GM18951 (cell line): ENCODE measurements at regions not wholly inside any gene's neighbourhood (a gene's known extent, or its start where the extent isn't known, plus 50 kb on each side); places are given as distances from the start of the nearest gene placed in this dataset.
"Not testable (repeated sequence)": the region's sequence is repeated elsewhere in the genome, so short reads cannot be mapped to it uniquely, and the experiment has no call there.

Experiments used
- POLR2A ChIP-seq: IDR thresholded peaks from 4 replicates; pipeline ENCODE4 v1.6.1; 2011; ENCODE audit warnings: mild to moderate bottlenecking; ENCODE audit not compliant: insufficient read length, insufficient read depth; ENCODE audit errors: extremely low read depth
- in situ Hi-C: fragments of 300-500 bp; cut with MboI; formaldehyde crosslinking; loops from one replicate; pipeline ENCODE4 v1.12.0; 2022; ENCODE audit warnings: low sequenced_read_pairs, mixed read lengths, inconsistent platforms; ENCODE audit not compliant: unreplicated experiment

DNA sequence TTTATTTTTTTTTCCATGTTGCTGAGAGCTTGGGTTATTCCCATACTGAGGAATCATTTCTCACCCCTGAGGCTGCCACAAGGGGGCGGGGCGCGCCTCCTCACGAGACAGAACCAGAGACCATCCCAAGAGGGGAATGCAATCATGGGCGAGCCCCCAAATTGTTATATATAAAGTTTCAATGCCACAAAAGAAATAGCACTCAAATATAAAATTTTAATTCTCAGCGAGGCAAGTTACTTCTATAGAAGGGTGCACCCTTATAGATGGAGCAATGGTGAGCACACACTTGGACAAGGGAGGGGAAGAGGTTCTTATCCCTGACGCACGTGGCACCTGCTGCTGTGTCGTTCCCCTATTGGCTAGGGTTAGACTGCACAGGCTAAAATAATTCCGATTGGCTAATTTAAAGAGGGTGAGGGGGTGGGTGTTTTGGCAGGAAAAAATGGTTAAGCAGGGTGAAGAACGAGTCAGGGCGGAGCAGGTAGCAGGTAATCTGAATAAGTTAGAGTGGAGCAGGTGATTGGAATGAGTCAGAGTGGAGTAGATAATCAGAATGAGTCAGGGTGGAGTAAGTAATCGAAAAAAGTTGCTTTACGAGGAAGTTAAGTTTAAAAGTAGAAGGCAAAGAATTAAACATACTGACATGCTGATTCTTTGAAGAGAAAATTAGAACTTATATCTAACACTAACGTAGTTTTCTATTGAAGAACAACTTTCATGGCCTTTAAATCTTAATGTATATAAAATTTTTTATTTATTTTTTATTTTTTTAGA lies 177.5 kb downstream of the MTCL1 start:
- in situ Hi-C loops = no loop called here
- TF ChIP-seq POLR2A = no peak

DNA sequence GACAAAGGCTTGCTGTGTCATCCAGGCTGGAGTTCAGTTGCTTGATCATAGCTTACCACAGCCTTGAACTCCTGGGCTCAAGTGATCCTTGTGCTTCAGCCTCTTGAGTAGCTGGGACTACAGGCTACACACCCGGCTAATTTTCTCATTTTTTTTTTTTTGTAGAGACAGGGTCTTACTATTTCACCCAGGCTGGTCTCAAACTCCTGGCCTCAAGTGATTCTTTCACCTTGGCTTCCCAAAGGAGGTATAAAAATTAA lies 178.0 kb downstream of the MTCL1 start:
- in situ Hi-C loops = no loop called here
- no peak for TF ChIP-seq POLR2A

DNA sequence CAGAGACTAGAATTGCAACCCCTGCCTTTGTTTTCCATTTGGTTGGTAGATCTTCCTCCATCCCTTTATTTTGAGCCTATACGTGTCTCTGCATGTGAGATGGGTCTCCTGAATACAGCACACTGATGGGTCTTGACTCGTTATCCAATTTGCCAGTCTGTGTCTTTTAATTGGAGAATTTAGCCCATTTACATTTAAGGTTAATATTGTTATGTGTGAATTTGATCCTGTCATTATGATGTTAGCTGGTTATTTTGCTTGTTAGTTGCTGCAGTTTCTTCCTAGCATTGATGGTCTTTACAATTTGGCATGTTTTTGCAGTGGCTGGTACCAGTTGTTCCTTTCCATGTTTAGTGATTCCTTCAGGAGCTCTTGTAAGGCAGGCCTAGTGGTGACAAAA lies 182.5 kb downstream of the MTCL1 start:
- in situ Hi-C loops = not testable (repeated sequence)

DNA sequence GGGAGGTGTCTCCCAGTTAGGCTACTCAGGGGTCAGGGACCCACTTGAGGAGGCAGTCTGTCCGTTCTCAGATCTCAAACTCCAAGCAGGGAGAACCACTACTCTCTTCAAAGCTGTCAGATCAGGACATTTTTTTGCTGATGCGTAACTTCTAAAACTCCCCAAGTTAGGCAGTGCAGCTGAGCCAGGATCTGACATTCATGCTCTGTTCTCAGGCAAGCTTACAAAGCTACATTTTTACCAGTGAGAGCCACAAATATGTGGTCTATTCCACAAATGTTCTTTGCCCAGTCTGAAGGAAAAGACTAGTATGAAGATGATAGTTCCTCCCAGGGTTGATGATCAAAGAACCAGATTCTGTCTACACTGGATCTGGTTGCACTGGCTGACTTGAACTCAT lies 184.1 kb downstream of the MTCL1 start:
- TF ChIP-seq POLR2A = no peak
- in situ Hi-C loops = no loop called here

DNA sequence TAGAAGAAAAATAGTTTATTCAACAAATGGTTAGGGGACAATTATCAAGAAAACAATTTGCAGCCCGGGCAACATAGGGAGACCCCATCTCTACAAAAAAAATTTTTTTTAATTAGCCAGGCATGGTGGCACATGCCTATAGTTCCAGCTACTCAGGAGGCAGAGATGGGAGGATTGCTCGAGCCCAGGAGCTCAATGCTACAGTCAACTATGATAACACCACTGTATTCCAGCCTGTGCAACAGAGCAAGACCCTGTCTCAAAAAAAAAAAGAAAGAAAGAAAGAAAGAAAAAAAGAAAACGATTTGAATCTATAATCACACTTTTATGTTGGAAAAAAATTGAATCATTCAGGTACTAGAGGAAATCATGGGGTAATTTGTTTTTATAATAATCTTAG lies 185.1 kb downstream of the MTCL1 start:
- in situ Hi-C loops = not testable (repeated sequence)

DNA sequence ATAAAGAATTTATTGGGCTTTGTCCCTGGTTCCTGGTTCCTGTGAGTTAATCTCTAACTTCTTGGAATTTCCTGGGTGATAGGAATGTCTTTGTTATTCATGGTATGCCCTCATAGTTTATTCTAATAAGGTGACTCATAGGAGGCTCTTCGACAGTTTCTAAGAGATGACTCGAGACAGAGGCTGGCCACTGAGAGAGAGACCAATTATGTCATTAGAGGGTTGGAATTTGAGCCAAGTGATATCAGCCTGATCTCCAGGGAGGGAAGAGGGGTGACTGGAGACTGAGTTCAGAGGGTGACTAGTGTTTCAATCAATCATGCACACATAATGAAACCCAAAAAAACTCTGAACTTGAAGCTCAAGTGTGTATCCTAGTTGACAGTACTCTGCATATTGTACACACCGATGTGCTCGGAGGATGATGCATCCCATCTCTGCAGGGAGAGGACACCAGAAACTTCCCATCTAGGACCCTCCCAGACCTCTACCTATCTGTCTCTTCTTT lies 185.7 kb downstream of the MTCL1 start:
- in situ Hi-C loops = no loop called here
- no peak for TF ChIP-seq POLR2A

DNA sequence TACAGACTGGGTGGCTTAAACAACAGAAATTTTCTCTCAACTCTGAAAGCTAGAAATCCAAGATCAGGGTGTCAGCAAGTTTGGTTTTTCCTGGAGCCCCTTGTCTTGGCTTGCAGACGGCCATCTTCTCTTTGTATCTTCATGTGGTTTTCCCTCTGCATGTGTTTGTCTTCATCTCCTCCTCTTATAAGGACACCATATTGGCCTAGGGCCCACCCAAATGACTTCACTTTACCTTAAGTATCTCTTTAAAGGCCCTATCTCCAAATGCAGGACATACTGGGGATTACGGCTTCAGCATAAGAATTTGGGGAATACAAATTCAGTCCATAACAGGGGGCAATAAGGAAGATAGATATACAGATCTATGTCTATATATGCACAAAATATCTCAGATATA lies 187.9 kb downstream of the MTCL1 start:
- TF ChIP-seq POLR2A = no peak
- in situ Hi-C loops = no loop called here

DNA sequence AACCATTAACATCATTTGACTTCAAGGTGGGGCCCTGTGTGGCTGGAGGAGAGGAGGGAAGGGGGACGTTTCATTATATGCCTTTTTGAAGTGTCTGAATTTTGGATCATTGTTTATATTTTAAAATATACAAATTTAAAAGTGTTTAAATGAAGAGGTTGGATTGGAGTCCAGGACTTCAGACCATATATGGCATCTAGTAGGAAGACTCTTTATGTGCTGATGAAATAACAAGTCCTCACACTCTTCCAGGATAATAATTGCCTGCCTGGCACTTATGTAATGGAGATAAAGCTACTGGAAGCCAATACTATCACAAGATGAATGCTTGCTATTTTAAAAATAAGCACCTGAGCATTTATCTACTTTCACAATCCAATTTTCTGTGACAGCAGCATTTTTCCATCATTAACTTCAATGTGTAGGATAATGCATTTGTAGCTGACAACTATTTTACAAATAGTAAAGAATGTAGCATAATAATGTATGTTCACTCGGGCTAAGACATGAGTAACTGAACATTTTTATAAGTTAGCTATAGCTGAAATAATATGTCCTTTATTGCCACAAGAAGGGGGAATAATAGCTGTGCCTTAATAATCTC lies 188.4 kb downstream of the MTCL1 start:
- no peak for TF ChIP-seq POLR2A
- in situ Hi-C loops = no loop called here

DNA sequence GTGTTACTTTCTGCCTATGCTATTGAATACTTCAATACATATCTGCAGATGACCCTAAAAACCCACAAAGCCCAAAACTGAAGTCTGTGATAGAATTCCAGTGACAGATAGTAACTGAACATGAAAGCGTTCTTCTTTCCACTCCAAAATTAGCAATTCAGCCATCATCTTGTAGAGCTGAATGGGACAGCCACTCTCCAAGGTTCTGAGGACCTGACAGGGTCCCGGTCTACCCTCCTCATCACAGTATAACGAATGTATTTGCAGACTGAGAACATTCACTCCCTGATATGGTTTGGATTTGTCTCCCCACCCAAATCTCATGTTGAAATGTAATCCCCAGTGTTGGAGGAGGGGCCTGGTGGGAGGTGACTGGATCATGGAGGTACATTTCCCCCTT lies 189.5 kb downstream of the MTCL1 start:
- in situ Hi-C loops = no loop called here
- TF ChIP-seq POLR2A = no peak

DNA sequence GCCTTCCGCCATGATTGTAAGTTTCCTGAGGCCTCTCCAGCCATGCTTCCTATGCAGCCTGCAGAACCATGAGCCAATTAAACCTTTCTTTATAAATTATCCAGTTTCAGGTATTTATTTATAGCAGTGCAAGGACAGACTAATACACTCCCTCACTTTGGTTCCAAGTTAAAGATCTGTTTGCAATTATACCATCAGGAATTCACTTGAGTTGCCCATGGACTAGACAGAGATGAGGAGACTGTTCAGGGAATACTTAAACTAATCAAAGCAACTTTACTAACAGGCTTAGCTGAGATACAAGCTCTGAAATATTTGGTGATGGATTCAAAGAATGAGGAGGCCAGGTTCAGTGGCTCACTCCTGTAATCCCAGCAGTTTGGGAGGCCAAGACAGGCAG lies 190.0 kb downstream of the MTCL1 start:
- in situ Hi-C loops = no loop called here

DNA sequence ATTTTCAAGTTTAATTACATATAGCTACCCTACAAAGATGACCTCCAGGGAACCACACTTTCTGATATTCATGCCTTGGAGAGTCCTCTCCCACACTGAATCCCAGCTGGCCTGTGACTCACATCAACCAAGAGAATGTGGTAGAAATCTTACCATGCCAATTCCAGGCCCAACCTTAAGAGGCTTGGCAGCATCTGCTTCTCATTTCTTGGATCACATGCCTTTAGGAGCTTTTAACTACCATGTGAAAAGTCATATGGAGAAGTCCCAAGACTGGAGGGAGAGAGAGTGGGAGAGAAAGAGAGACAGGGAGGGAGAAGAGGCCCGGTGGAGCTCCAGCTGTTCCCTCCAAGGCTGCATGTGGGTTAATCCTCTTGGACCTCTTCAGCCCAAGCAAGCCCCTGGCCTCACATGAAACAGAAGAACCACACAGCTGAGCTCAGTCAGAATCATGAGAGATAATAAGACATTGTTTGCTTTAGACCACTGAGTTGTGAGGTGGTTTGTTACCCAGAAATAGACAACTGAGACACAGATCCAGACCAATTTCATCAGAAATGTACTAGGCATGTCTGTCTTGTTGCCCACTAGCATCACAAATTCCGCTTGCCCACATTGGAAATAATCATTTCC lies 190.7 kb downstream of the MTCL1 start:
- TF ChIP-seq POLR2A = no peak
- in situ Hi-C loops = no loop called here

More for the DNA sequence above, 190.0 kb downstream of the MTCL1 start:
- TF ChIP-seq POLR2A = no peak

DNA sequence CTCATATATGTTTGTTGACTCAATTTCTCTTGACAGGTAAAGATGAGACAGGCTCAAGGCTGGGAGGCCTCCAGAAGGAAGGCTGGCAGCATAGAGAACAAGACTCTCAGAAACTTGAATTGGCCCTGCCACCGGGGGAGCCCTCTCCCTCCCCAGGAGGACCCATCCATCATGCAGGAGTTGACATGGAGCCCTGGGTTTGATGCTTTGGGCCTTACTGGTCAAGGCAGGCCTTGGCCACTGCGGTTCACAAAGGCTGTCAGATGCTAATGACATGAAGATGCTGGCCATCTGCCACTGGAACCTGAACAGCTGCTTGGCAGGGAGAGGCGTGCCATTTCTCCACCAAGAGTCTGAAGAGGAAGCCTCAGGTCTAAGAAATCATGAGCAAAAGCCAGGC lies 193.6 kb downstream of the MTCL1 start:
- TF ChIP-seq POLR2A = no peak
- in situ Hi-C loops = no loop called here

DNA sequence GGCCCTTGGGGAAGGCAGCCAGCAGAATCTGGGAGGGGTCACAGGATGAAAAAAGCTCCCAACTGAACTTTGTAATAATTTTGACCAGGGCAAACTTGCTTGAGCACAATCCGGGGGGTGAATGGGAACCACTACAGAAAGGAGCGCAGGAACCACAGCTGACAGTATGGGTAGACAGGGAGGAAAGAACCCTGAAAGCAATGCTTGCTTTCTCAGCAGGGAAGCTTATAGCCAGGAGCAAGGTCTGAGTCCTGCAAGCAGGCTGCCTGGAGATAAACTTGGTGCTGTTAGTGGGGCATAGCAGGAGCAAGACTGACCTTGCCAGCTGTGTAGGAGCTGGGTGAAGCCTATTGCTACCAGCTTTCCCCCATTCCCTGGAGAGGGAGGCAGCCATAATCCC lies 195.2 kb downstream of the MTCL1 start:
- in situ Hi-C loops = no loop called here
- TF ChIP-seq POLR2A = no peak

DNA sequence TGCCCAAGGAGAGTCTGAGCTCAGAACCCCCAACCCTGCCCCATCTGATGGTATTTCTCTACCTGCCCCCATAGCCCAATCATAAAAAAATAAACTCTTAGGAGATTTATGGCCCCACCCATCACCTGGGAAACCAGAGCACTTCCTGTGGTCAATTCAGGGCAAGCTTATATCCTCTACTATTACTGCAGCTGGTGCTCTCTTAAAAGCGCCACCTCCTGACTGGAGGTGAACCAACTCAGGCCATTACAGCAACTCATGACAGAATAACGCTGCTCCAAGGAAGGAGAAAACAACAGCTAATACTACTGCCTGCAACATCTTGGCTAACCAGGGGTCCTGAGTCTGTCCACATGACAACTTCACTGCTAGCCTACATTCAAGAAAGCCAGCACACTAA lies 195.7 kb downstream of the MTCL1 start:
- TF ChIP-seq POLR2A = no peak
- in situ Hi-C loops = no loop called here
